ENCODE measurements at regions not wholly inside any gene's neighbourhood (a gene's known extent, or its start where the extent isn't known, plus 50 kb on each side); places are given as distances from the start of the nearest gene placed in this dataset.

DNA sequence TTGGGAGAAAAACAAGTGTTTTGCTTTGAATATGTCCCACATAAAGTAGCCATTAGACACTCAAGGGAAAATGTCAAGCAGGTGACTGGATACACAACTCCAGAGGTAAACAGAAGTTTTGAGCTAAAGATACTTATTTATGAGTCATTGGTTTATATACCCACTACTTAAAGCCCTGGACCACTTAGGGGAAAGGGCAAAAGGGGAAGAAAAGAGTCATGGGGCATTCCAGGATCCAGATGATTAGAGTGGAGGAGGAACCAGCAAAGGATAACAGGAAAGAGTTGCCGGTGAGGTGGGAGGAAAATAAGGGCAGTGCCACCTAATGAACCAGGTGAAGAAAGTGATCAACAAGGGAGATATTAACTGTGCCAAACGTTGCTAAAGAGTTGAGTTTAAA lies 254.2 kb upstream of the NR4A3 start:
- no peak for TF ChIP-seq CTCF (IDR thresholded peaks at IDR 0.05; ENCODE audit: low read depth, low read length)
- no peak for DNase-seq (ENCODE audit: extremely low read depth, low read depth)

GRCh38 chr9:99569840-99570239 lies 251.8 kb upstream of the NR4A3 start:
- DNase-seq (ENCODE audit: extremely low read depth, low read depth), result no peak
- no peak for TF ChIP-seq CTCF (IDR thresholded peaks at IDR 0.05; ENCODE audit: low read depth, low read length)

DNA sequence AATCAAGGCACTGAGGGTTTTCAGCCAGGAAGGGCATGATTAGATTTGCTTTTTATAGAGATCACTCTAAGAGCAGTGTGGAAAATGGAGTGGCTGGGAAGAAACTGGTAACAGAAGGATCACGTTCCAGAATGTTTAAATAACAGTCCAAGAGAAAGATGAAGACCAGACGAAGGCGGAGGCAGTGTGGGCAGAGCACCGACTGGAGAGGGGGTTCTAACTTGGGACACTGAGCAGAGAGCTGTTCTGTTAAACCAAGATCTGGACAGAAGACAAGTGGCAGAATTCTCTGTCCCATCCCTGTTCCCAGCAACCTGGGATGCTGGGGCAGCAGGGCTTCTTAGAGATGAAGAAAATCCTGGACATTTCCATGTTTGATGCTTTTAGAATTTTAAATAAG lies 249.1 kb upstream of the NR4A3 start:
- TF ChIP-seq CTCF (IDR thresholded peaks at IDR 0.05; ENCODE audit: low read depth, low read length), result no peak

GRCh38 chr9:99573085-99573484 lies 248.6 kb upstream of the NR4A3 start:
- no peak for TF ChIP-seq CTCF (IDR thresholded peaks at IDR 0.05; ENCODE audit: low read depth, low read length)

More for the DNA sequence above, 249.1 kb upstream of the NR4A3 start:
- DNase-seq (ENCODE audit: extremely low read depth, low read depth), result no peak

GRCh38 chr9:99573886-99574285 lies 247.8 kb upstream of the NR4A3 start:
- no peak for DNase-seq (ENCODE audit: extremely low read depth, low read depth)
- no peak for TF ChIP-seq CTCF (IDR thresholded peaks at IDR 0.05; ENCODE audit: low read depth, low read length)

More at GRCh38 chr9:99573085-99573484, 248.6 kb upstream of the NR4A3 start:
- DNase-seq (ENCODE audit: extremely low read depth, low read depth), result no peak

GRCh38 chr9:99576002-99576401 lies 245.7 kb upstream of the NR4A3 start:
- no peak for DNase-seq (ENCODE audit: extremely low read depth, low read depth)

GRCh38 chr9:99576876-99577275 lies 244.8 kb upstream of the NR4A3 start:
- no peak for TF ChIP-seq CTCF (IDR thresholded peaks at IDR 0.05; ENCODE audit: low read depth, low read length)
- DNase-seq (ENCODE audit: extremely low read depth, low read depth), result no peak

More at GRCh38 chr9:99576002-99576401, 245.7 kb upstream of the NR4A3 start:
- no peak for TF ChIP-seq CTCF (IDR thresholded peaks at IDR 0.05; ENCODE audit: low read depth, low read length)
